Globus pallidus (tissue), 1 donor: ENCODE measurements at regions not wholly inside any gene's neighbourhood (a gene's known extent, or its start where the extent isn't known, plus 50 kb on each side); places are given as distances from the start of the nearest gene placed in this dataset.
"Not testable (repeated sequence)": the region's sequence is repeated elsewhere in the genome, so short reads cannot be mapped to it uniquely, and the experiment has no call there.

Experiments
- DNase-seq: peaks from one replicate; pipeline ENCODE4 v3.0.0-alpha.2; 2015; ENCODE audit warnings: low spot score

- DNase-seq, result no peak
These were observed 187.8 kb upstream of the LHX8 start for GRCh38 chr1:74946388-74946787.

DNA sequence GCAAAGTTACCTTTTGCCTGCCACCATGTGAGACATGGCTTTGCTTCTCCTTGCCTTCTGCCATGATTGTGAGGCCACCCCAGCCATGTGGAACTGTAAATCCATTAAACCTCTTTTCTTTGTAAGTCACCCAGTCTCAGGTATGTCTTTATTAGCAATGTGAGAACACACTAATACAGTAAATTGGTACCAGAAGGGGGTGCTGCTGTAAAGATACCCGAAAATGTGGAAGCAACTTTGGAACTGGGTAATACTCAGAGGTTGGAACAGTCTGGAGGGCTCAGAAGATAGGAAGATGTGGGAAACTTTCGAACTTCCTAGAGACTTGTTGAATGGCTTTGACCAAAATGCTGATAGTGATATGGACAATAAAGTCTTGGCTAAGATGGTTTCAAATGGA, 184.8 kb upstream of the LHX8 start:
- DNase-seq, result not testable (repeated sequence)

DNA sequence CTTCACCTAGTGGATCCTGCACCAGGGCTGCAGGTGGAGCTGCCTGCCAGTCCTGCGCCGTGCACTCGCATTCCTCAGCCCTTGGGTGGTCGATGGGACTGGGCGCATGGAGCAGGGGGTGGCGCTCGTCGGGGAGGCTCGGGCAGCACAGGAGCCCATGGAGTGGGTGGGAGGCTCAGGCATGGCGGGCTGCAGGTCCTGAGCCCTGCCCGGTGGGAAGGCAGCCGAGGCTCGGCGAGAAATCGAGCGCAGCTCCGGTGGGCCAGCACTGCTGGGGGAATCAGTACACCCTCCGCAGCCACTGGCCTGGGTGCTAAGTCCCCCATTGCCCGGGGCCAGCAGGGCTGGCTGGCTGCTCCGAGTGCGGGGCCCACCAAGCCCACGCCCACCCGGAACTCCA, 182.2 kb upstream of the LHX8 start:
- not testable (repeated sequence) for DNase-seq

- no peak for DNase-seq
These were observed 181.4 kb upstream of the LHX8 start for GRCh38 chr1:74952786-74953185.

DNA sequence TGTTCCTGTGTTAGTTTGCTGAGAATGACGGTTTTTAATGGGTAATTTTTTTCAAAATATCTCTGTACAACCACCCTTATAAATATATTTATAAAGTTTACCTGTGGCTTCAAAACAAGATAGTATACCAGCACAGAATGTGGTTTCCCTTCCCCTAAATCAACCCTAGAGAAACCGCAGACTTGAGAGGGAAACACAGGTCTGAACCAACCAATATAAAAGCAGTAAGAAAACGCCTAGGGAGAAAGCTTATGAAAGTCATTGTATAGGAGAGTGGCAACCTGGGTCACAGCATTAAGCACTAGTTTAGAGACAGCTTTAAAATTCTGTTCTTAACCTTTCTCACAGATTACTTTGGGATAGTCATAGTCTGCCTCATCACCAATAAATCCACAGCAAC, 180.6 kb upstream of the LHX8 start:
- no peak for DNase-seq

DNA sequence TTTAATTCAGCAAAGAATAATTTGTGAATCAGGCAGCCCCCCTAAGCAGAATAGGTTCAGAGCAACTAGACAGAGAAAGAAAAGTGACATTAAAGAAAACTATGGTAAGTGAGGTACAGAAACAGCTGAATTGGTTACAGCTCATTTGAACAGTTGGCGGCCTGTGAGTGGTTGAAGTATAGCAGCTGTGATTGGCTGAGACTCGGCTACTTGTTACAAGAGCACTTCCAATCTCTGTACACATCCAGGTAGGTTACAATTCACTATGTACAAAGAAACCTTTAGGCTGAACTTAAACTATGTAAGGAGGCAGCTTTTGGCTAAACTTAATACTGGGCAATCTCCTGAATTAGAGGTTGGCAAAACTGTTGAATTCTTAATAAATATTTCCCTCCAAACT, 171.1 kb upstream of the LHX8 start:
- DNase-seq, result no peak

- peak; percentile 20 for DNase-seq
These were observed 169.6 kb upstream of the LHX8 start for GRCh38 chr1:74964508-74965102.

DNA sequence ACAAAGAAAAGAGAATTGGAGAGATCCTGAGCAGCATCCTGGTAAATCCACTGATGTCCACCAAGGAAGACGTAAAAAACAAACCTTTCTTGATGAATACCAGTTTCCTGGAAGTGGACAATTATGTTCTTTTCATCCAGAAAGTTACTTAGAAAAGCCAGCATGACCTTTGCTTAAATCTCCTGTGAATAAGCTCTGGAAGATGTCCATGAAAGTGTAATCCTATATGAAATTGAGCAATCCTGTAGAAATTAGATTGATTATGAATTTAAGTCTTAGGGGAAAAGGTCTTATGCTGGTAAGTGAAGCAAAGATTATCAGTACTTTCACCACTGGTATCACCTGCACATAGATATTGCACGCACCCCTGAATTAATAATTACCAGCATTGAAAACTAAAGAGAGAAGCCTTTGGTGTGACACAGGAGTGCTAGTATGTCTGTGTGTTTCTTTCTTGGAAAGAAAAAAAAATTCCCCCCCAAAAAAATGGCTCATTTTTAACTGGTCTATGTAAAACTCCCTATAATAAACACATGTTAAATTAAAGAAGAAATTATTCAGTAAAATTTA, 164.5 kb upstream of the LHX8 start:
- DNase-seq, result no peak

DNA sequence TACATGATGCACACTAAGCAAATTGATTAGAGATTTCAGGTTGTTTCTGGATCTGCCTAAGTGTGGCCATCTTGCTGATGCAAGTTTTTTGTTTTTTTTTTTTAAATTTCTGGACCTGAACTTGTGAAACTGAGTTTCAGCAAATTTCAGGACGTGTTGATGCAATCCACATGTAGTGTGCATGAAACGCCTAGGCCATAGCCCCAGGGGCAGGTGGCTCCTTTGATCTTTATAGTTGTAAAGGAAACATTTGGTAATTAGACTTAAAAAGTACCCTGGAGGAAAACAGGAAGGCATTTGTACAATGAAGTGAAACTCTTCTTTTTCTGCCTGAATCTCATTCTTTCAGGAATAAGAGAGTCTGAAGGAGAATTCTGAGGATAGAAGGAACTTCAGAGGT, 162.2 kb upstream of the LHX8 start:
- DNase-seq, result no peak

- no peak for DNase-seq
These were observed 157.7 kb upstream of the LHX8 start for GRCh38 chr1:74976491-74976890.

GRCh38 chr1:74992448-74992847, 141.7 kb upstream of the LHX8 start:
- DNase-seq, result not testable (repeated sequence)

DNA sequence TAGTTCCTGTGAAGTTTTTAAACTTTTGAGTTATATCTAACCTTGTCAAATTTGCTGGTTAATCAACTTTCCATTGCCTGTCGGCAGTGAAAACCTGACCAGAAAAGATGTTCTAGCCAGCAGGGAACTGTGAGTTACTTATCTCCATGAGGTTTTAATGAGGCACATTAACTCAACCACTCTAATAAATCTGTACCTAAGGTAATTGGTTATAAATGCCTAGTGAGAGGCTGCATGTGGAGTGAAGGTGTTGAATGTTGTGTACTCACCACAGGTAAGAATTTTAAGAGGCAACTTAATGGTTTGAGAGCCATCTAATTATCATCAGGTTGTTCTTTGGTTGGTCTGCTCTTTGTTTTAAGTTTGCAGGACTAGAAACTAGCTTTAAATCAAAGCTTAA, 138.4 kb upstream of the LHX8 start:
- no peak for DNase-seq

GRCh38 chr1:75010547-75010946, 123.6 kb upstream of the LHX8 start:
- DNase-seq, result no peak

DNA sequence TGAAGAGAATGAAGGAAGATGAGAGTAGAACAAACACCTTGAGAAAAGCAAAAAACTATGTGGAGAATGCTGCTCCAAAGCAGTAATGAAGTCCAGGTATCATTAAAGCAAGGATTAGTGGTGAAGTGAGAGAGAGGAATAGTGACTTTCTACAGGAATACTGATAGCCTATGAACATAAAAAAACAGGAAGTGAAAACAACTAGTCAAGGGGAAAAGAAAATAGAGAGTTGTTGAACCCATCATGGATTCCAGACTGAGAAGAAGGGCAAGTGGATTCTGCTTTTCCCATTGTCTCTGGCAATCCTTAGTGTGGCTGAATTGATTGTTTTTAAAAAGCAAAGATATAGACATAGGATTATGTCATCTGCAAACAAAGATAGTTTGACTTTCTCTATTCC, 119.9 kb upstream of the LHX8 start:
- DNase-seq, result no peak

DNA sequence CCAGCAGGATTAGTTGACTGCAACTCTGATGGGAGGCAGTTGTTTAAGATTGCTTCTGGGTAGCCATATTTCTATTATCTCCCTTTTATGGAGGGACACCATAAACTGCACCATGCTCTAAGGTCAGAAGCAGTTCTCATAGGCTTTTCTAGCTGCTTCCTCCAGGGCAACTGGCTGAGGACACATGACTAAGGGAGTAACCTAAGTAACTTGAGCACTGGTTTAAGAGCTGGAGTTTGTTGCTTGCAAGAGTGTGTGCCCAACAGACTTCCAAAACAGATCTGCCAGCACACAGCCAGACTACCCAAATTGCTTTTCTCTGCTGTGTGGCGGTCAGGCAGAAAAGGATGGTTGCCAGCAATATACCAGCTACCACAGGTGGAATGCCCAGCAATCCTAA, 111.2 kb upstream of the LHX8 start:
- no peak for DNase-seq

DNA sequence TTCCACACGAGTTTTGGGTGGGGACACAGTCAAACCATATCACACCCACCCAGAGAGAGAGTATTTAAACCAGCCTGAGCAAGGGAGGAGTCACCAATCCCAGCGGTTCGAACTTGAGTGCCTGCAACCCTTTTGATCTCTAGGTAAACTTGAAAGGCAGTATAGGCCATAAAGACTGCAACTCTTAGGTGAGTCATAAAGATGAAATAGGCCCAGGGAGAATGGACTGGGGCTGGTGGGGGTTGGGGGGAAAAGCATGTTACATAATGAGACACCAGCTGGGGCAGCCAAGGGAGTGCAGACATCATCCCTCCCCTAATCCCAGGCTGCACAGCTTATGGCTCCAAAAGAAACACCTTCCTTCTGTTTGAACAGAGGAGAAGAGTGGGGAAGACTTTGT, 99.8 kb upstream of the LHX8 start:
- no peak for DNase-seq

- no peak for DNase-seq
These were observed 98.7 kb upstream of the LHX8 start for GRCh38 chr1:75035536-75035935.

DNA sequence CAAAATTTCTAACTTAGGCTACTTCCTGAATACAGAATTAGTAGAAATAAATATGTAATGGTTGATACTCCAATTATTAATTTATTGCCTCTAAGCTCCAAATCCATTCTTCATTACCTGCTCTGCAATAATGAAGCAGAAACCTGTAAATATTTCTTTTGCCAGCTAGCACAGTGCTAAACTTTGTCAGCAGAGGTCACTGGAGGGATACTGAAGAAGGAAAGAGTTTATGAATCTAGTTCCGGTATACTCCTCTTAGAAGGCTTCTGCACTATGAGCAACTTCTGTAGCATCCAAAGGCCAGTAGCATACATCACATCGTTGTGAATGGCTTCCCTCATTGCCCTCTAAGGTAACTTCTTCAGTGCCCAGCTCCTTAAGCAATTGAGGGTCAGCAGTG, 81.0 kb upstream of the LHX8 start:
- DNase-seq, result no peak

GRCh38 chr1:75058424-75058823, 75.8 kb upstream of the LHX8 start:
- DNase-seq, result no peak

DNA sequence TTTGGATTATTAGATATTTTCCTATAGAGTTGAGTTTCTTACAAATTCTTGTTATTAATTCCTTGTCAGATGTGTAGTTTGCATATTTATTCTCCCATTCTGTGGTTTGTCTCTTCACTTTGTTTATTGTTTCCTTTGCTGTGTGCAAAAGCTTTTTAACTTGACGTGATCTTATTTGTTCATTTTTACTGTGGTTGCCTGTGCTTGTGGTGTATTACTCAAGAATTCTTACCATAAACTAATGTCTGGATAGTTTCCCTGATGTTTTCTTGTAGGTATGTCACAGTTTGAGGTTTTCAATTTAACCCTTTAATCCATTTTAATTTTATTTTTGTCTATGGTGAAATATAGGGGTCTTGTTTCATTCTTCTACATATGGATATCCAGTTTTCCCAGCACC, 72.1 kb upstream of the LHX8 start:
- no peak for DNase-seq

GRCh38 chr1:75067975-75068374, 66.2 kb upstream of the LHX8 start:
- DNase-seq, result no peak

- no peak for DNase-seq
These were observed 59.3 kb upstream of the LHX8 start for GRCh38 chr1:75074831-75075395.

GRCh38 chr1:75079538-75080290, 54.5 kb upstream of the LHX8 start:
- DNase-seq, result no peak
